GM13977 (cell line): ENCODE measurements at regions not wholly inside any gene's neighbourhood (a gene's known extent, or its start where the extent isn't known, plus 50 kb on each side); places are given as distances from the start of the nearest gene placed in this dataset.

Experiments
- DNase-seq: peaks from one replicate; pipeline ENCODE4 v3.0.0; 2012; ENCODE audit warnings: low spot score
- CTCF ChIP-seq: IDR thresholded peaks from 2 replicates; pipeline ENCODE4 v1.5.1; 2012; ENCODE audit warnings: mild to moderate bottlenecking, control low read depth; ENCODE audit not compliant: insufficient read depth; ENCODE audit errors: extremely low read depth, missing control alignments
- in situ Hi-C: fragments of 300-500 bp; cut with MboI; formaldehyde crosslinking; loops from one replicate; pipeline ENCODE4 v1.12.0; 2022; ENCODE audit warnings: low sequenced_read_pairs, low pct_unique_long_range_greater_than_20kb, mixed read lengths, inconsistent platforms; ENCODE audit not compliant: unreplicated experiment

GRCh38 chr4:31068257-31069075, 348.3 kb downstream of the PCDH7 start:
- in situ Hi-C loops = no loop called here
- TF ChIP-seq CTCF = no peak
- no peak for DNase-seq

- in situ Hi-C loops = no loop called here
- DNase-seq = no peak
- TF ChIP-seq CTCF = no peak
Observed at GRCh38 chr4:31069151-31069550, 349.0 kb downstream of the PCDH7 start.

- DNase-seq = no peak
- in situ Hi-C loops = no loop called here
- TF ChIP-seq CTCF = no peak
Observed at GRCh38 chr4:31071508-31072486, 351.6 kb downstream of the PCDH7 start.

GRCh38 chr4:31075969-31076368, 355.8 kb downstream of the PCDH7 start:
- in situ Hi-C loops = no loop called here
- TF ChIP-seq CTCF = no peak
- DNase-seq = no peak

- no peak for TF ChIP-seq CTCF
- DNase-seq = no peak
- in situ Hi-C loops = no loop called here
Observed at GRCh38 chr4:31078661-31079060, 358.5 kb downstream of the PCDH7 start.

- in situ Hi-C loops = no loop called here
- no peak for DNase-seq
- TF ChIP-seq CTCF = no peak
Observed at GRCh38 chr4:31080887-31081286, 360.7 kb downstream of the PCDH7 start.
